SK-N-SH (cell line): ENCODE measurements at regions not wholly inside any gene's neighbourhood (a gene's known extent, or its start where the extent isn't known, plus 50 kb on each side); places are given as distances from the start of the nearest gene placed in this dataset.

Experiments used
- CTCF ChIA-PET: fragments of 300-600, 350-600 bp; formaldehyde crosslinking; extraction: SDS; loops from one replicate; lab custom pipeline; 2021; lab: Yijun Ruan, JAX
- POLR2A ChIA-PET: fragments of 350-600 bp; sonication (Branson Sonifier 250); formaldehyde crosslinking; extraction: SDS; loops from one replicate; lab custom pipeline; 2020; ENCODE audit warnings: antibody characterized with exemption, inconsistent platforms; lab: Yijun Ruan, JAX
- DNase-seq: peaks from one replicate; pipeline ENCODE4 v3.0.0; 2012
- H2AFZ ChIP-seq: fragments of 200-600 bp; sonication (generic); 2 replicates; pipeline ENCODE4 v1.8.1; 2016; ENCODE audit warnings: antibody characterized with exemption, mild to moderate bottlenecking, low read depth
- H3F3A ChIP-seq: fragments of 200-600 bp; sonication (generic); replicated peaks from 2 replicates; pipeline ENCODE3; 2016; ENCODE audit warnings: antibody characterized with exemption, mild to moderate bottlenecking; ENCODE audit not compliant: insufficient read depth
- H3K27ac ChIP-seq, 2 experiments: fragments of 200-500 bp in 1 of 2; fragments of 200-600 bp in 1 of 2; sonication (Bioruptor generic) in 1 of 2; sonication (generic), shearing (Covaris generic) in 1 of 2; 2 replicates each; pipeline versions ENCODE4 v1.5.1 to v1.6.1; 2014 to 2016; ENCODE audit warnings: low read depth in 2 of 2, inconsistent platforms in 1 of 2, low read length in 1 of 2, mild to moderate bottlenecking in 1 of 2, mixed read lengths in 1 of 2
- H3K27me3 ChIP-seq: fragments of 200-600 bp; sonication (generic), shearing (Covaris generic); 2 replicates; pipeline ENCODE4 v1.6.1; 2016; ENCODE audit warnings: mixed run types; ENCODE audit not compliant: insufficient read depth
- H3K36me3 ChIP-seq, 2 experiments: fragments of 200-500 bp in 1 of 2; fragments of 200-600 bp in 1 of 2; sonication (Bioruptor generic) in 1 of 2; sonication (generic) in 1 of 2; replicated peaks in 1 of 2; 2 replicates each; pipeline versions ENCODE3 to v1.5.1; 2014 to 2016; ENCODE audit warnings: low read length in 1 of 2, mild to moderate bottlenecking in 1 of 2; ENCODE audit not compliant: insufficient read depth in 2 of 2, control insufficient read depth in 1 of 2
- H3K4me1 ChIP-seq, 2 experiments: fragments of 200-500 bp in 1 of 2; fragments of 200-600 bp in 1 of 2; sonication (Bioruptor generic) in 1 of 2; sonication (generic), shearing (Covaris generic) in 1 of 2; 2 replicates each; pipeline versions ENCODE4 v1.5.1 to v1.6.1; 2014 to 2016; ENCODE audit warnings: low read depth in 1 of 2, low read length in 1 of 2, mixed run types in 1 of 2; ENCODE audit not compliant: insufficient read depth in 2 of 2, control insufficient read depth in 1 of 2
- H3K4me2 ChIP-seq: fragments of 200-600 bp; sonication (generic), shearing (Covaris generic); 2 replicates; pipeline ENCODE4 v1.6.1; 2017; ENCODE audit warnings: mixed run types
- H3K4me3 ChIP-seq, 2 experiments: fragments of 200-500 bp in 1 of 2; fragments of 200-600 bp in 1 of 2; sonication (Bioruptor generic) in 1 of 2; sonication (generic), shearing (Covaris generic) in 1 of 2; 2 replicates each; pipeline versions ENCODE4 v1.5.1 to v1.8.1; 2014 to 2016; ENCODE audit warnings: low read depth in 2 of 2, inconsistent platforms in 1 of 2, low read length in 1 of 2, mild to moderate bottlenecking in 1 of 2, mixed read lengths in 1 of 2, moderate library complexity in 1 of 2
- H3K79me2 ChIP-seq: fragments of 200-600 bp; sonication (generic); 2 replicates; pipeline ENCODE4 v1.8.1; 2017; ENCODE audit warnings: mild to moderate bottlenecking; ENCODE audit not compliant: insufficient read depth
- H3K9ac ChIP-seq: fragments of 200-600 bp; sonication (generic); 2 replicates; pipeline ENCODE4 v1.6.1; 2017; ENCODE audit warnings: mixed run types
- H3K9me2 ChIP-seq: fragments of 200-600 bp; sonication (generic); 2 replicates; pipeline ENCODE4 v1.6.1; 2017; ENCODE audit warnings: mixed run types
- H3K9me3 ChIP-seq: fragments of 200-600 bp; sonication (generic); 2 replicates; pipeline ENCODE4 v1.6.1; 2017; ENCODE audit warnings: mixed run types, mild to moderate bottlenecking, moderate library complexity
- H4K20me1 ChIP-seq: fragments of 200-600 bp; sonication (generic); 2 replicates; pipeline ENCODE4 v1.6.1; 2017; ENCODE audit warnings: mild to moderate bottlenecking, mixed run types; ENCODE audit not compliant: insufficient read depth
- CTCF ChIP-seq: fragments of 200-600 bp; sonication (generic); IDR thresholded peaks from 2 replicates; pipeline ENCODE4 v1.6.1; 2017; ENCODE audit warnings: antibody characterized with exemption, mild to moderate bottlenecking, moderate library complexity
- EP300 ChIP-seq, 2 experiments: IDR thresholded peaks; 2 replicates each; pipeline versions ENCODE4 v1.4.0 to v1.6.1; 2012; ENCODE audit warnings: borderline replicate concordance in 1 of 2, low read depth in 1 of 2, low read length in 1 of 2
- EZH2phosphoT487 ChIP-seq: fragments of 200-600 bp; sonication (generic); IDR thresholded peaks from 2 replicates; pipeline ENCODE4 v1.6.1; 2017; ENCODE audit warnings: low read depth, mixed run types, mild to moderate bottlenecking, antibody characterized with exemption, moderate library complexity, borderline replicate concordance
- FOSL2 ChIP-seq: IDR thresholded peaks from 2 replicates; pipeline ENCODE4 v1.4.0; 2012; ENCODE audit warnings: low read depth, mild to moderate bottlenecking, moderate library complexity, borderline replicate concordance
- FOXM1 ChIP-seq: IDR thresholded peaks from 2 replicates; pipeline ENCODE4 v1.4.0; 2012; ENCODE audit warnings: low read depth, mild to moderate bottlenecking
- JUND ChIP-seq: IDR thresholded peaks from 2 replicates; pipeline ENCODE4 v1.4.0; 2012
- MEF2A ChIP-seq: IDR thresholded peaks from 2 replicates; pipeline ENCODE4 v1.4.0; 2012; ENCODE audit warnings: low read depth, borderline replicate concordance
- RCOR1 ChIP-seq: fragments of 150-350 bp; IDR thresholded peaks from 2 replicates; pipeline ENCODE4 v1.6.1; 2017; ENCODE audit warnings: antibody characterized with exemption, low read length
- REST ChIP-seq: IDR thresholded peaks from 2 replicates; pipeline ENCODE4 v1.6.1; 2012; ENCODE audit warnings: mild to moderate bottlenecking, low read depth, low read length, moderate library complexity
- SMC3 ChIP-seq: IDR thresholded peaks from 2 replicates; pipeline ENCODE4 v1.6.1; 2012; ENCODE audit warnings: low read depth, low read length, improper control_type of control experiment
- TAF1 ChIP-seq: IDR thresholded peaks from 2 replicates; pipeline ENCODE4 v1.6.1; 2012; ENCODE audit warnings: low read depth, mild to moderate bottlenecking, low read length, moderate library complexity, borderline replicate concordance
- TCF12 ChIP-seq: IDR thresholded peaks from 2 replicates; pipeline ENCODE4 v1.4.0; 2012
- TEAD4 ChIP-seq: IDR thresholded peaks from 2 replicates; pipeline ENCODE4 v1.4.0; 2012; ENCODE audit warnings: mild to moderate bottlenecking, borderline replicate concordance; ENCODE audit not compliant: insufficient read depth
- USF1 ChIP-seq: IDR thresholded peaks from 2 replicates; pipeline ENCODE4 v1.4.0; 2012; ENCODE audit warnings: low read depth, borderline replicate concordance
- YY1 ChIP-seq: IDR thresholded peaks from 2 replicates; pipeline ENCODE4 v1.4.0; 2012; ENCODE audit warnings: low read depth, mild to moderate bottlenecking
- WGBS: methylation state at CpG from one replicate; pipeline ENCODE4 v1.1.6; 2017; ENCODE audit warnings: low lambda C conversion rate; 5-methylcytosine and 5-hydroxymethylcytosine counted together
- TF ChIP-seq, protein P1 (sequence below): IDR thresholded peaks from 2 replicates; pipeline ENCODE4 v1.4.0; 2012; ENCODE audit warnings: low read depth, borderline replicate concordance

DNA sequence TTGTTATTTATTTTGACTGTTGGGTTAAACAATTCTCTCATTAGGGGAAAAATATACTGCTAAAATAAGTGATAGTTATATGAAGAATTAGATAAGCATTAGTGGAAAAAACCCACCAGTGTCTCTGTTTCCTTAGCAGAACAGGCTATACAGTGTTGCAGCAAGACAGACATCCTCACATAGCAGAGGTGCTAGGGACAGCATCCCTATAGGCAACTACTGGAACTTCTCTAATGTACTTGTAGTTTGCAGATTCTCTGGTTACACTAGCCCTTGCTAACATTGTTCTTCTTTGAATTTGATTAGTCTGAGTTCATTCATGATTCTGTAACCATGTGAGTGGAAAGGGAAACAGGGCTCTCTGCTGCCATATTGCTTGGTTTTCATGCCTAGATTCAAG is 661.8 kb upstream of the RGMB start:
- CTCF ChIA-PET: interaction anchor here (0.8 kb wide), 1 partner anchor 12 kb away, joined by 4 read pairs; no protein-coding TSS in a partner anchor
- H4K20me1 ChIP-seq: no peaks in the 10 kb centered on the region
- POLR2A ChIA-PET: no interaction called here
- H3K9me3 ChIP-seq: no peaks in the 10 kb centered on the region
- no peak overlapping the region for H3K4me3 ChIP-seq
- no peaks in the 10 kb centered on the region for H3K79me2 ChIP-seq
- TF ChIP-seq CTCF (peak; percentile 41), MEF2A (no peak)
- H3K9me2 ChIP-seq: no peaks in the 10 kb centered on the region
- H3K36me3 ChIP-seq: no peaks in the 10 kb centered on the region
- no peak overlapping the region for H3K4me2 ChIP-seq
- H3K4me1 ChIP-seq: peaks cover 9 to 29% of the 10 kb centered on the region in 2 experiments; a peak in 3 of 4 replicates
- no peak for DNase-seq
- H3F3A ChIP-seq: peaks cover 35% of the 10 kb centered on the region
- H3K9ac ChIP-seq: no peak overlapping the region
- H3K27ac ChIP-seq: peak overlapping the region in 1 of 2 experiments; percentile 100; a peak in 2 of 4 replicates
- H2AFZ ChIP-seq: no peak overlapping the region
- H3K27me3 ChIP-seq: no peaks in the 10 kb centered on the region

DNA sequence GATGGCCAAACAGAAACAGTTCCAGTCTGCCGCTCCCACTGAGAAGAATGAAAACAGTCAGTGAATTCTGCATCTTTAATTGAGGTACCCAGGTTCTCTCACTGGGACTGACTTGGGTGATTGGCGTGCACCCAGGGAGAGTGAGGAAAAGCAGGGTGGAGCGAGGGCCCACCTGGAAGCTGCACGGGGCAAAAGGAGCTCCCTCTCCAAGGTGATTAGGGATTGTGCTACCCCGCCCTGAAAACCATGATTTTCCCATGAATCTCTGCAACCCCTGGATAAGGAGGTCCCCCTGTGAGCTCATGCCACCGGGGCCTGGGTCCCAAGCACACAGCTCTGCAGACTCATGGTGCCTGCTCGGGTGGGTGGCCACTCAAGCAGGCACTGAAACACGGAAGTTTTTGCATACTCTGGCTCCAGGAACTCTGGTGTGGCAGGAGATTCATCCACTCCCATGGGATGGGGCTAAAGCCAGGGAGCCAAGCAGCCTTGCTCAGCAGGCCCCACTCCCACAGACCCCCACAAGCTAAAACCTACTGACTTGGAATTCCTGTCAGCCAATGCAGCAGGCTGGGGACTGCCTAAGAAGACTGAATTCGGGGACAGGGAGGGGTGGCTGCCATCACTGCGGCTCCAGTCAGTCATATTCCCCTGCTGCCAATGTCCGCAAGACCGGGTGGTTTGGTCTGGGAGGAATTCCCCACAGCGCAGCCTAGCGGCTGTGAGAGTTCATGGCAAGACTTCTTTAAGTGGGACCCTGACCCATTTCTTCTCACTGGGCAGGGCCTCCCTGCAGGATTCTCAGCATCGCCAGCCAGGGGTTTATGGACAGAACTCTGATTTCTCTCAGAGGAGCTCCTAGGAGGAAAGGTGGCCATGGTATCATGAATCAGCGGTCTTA is 652.2 kb upstream of the RGMB start:
- ChIA-PET POLR2A (no interaction called here), CTCF (no interaction called here)
- no peak for DNase-seq
- Histone ChIP-seq H3F3A (peaks cover 3% of the 10 kb centered on the region), H3K4me3 (no peak overlapping the region), H3K36me3 (no peaks in the 10 kb centered on the region), H3K4me1 (no peaks in the 10 kb centered on the region), H3K9me2 (no peaks in the 10 kb centered on the region), H3K27me3 (no peaks in the 10 kb centered on the region), H3K9ac (no peak overlapping the region), H2AFZ (peak overlapping the region; percentile 63; the same call in 1 of the 2 replicates), H3K27ac (no peak overlapping the region), H3K9me3 (no peaks in the 10 kb centered on the region), H4K20me1 (no peaks in the 10 kb centered on the region), H3K4me2 (no peak overlapping the region), H3K79me2 (no peaks in the 10 kb centered on the region)
- TF ChIP-seq FOSL2: no peak
- TF ChIP-seq TAF1: no peak
- TF ChIP-seq YY1: no peak
- no peak for TF ChIP-seq JUND
- TF ChIP-seq REST: no peak
- no peak for TF ChIP-seq TEAD4
- no peak for TF ChIP-seq USF1
- no peak for TF ChIP-seq EZH2phosphoT487
- TF ChIP-seq RCOR1: no peak
- no peak for TF ChIP-seq FOXM1
- TF ChIP-seq MEF2A: no peak
- no peak for TF ChIP-seq SMC3
- TF ChIP-seq TCF12: no peak
- TF ChIP-seq EP300 (IDR thresholded peaks at IDR 0.05; ENCODE audit: borderline replicate concordance in 1 of 2, low read depth in 1 of 2, low read length in 1 of 2): no peak
- TF ChIP-seq, protein P1, sequence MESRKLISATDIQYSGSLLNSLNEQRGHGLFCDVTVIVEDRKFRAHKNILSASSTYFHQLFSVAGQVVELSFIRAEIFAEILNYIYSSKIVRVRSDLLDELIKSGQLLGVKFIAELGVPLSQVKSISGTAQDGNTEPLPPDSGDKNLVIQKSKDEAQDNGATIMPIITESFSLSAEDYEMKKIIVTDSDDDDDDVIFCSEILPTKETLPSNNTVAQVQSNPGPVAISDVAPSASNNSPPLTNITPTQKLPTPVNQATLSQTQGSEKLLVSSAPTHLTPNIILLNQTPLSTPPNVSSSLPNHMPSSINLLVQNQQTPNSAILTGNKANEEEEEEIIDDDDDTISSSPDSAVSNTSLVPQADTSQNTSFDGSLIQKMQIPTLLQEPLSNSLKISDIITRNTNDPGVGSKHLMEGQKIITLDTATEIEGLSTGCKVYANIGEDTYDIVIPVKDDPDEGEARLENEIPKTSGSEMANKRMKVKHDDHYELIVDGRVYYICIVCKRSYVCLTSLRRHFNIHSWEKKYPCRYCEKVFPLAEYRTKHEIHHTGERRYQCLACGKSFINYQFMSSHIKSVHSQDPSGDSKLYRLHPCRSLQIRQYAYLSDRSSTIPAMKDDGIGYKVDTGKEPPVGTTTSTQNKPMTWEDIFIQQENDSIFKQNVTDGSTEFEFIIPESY: no peak
- 89% methylated on average over 10 of the region's 16 CpGs for whole genome bisulfite sequencing
